ENCODE measurements at regions not wholly inside any gene's neighbourhood (a gene's known extent, or its start where the extent isn't known, plus 50 kb on each side); places are given as distances from the start of the nearest gene placed in this dataset.

GRCh38 chr1:239550178-239550577, 163.8 kb downstream of the CHRM3 start:
- Histone ChIP-seq H3K27me3 (replicated peaks; ENCODE audit: insufficient read depth, low read depth, low read length, poor library complexity) (no peaks in the 10 kb centered on the region), H3K36me3 (ENCODE audit: insufficient read depth, low read length, poor library complexity, severe bottlenecking) (no peaks in the 10 kb centered on the region), H3K27ac (ENCODE audit: low read depth, low read length, poor library complexity, severe bottlenecking) (no peak overlapping the region), H3K4me3 (ENCODE audit: low read depth, low read length, poor library complexity, severe bottlenecking) (no peak overlapping the region), H3K4me1 (ENCODE audit: insufficient read depth, low read length, poor library complexity, severe bottlenecking) (no peaks in the 10 kb centered on the region), H3K9me3 (ENCODE audit: low read depth, low read length, poor library complexity, severe bottlenecking) (no peaks in the 10 kb centered on the region)
- CTCF ChIA-PET = no interaction called here
- POLR2A ChIA-PET (ENCODE audit: low non-redundant PET) = no interaction called here
- intact Hi-C loops (cut with micrococcal nuclease; ENCODE audit: unreplicated experiment) = no loop called here
- no peak for DNase-seq (ENCODE audit: low spot score)
- TF ChIP-seq EZH2 (IDR thresholded peaks at IDR 0.05; ENCODE audit: borderline replicate concordance, low read depth, low read length, poor library complexity, severe bottlenecking) = no peak
- TF ChIP-seq CTCF (conservative IDR thresholded peaks at IDR 0.05; ENCODE audit: low read depth, low read length) = no peak
- no TSS peak for BruUV-seq (replicated peaks)

GRCh38 chr1:239555350-239555749, 169.0 kb downstream of the CHRM3 start:
- no peak for DNase-seq (ENCODE audit: low spot score)
- H3K9me3 ChIP-seq (ENCODE audit: low read depth, low read length, poor library complexity, severe bottlenecking) = no peaks in the 10 kb centered on the region
- CTCF ChIA-PET = no interaction called here
- TF ChIP-seq CTCF (conservative IDR thresholded peaks at IDR 0.05; ENCODE audit: low read depth, low read length) = no peak
- no peak for TF ChIP-seq EZH2 (IDR thresholded peaks at IDR 0.05; ENCODE audit: borderline replicate concordance, low read depth, low read length, poor library complexity, severe bottlenecking)
- H3K27ac ChIP-seq (ENCODE audit: low read depth, low read length, poor library complexity, severe bottlenecking) = no peak overlapping the region
- POLR2A ChIA-PET (ENCODE audit: low non-redundant PET) = no interaction called here
- H3K4me3 ChIP-seq (ENCODE audit: low read depth, low read length, poor library complexity, severe bottlenecking) = no peak overlapping the region
- BruUV-seq (replicated peaks) = no TSS peak
- no peaks in the 10 kb centered on the region for H3K27me3 ChIP-seq (replicated peaks; ENCODE audit: insufficient read depth, low read depth, low read length, poor library complexity)
- no peaks in the 10 kb centered on the region for H3K36me3 ChIP-seq (ENCODE audit: insufficient read depth, low read length, poor library complexity, severe bottlenecking)
- intact Hi-C loops (cut with micrococcal nuclease; ENCODE audit: unreplicated experiment) = no loop called here
- no peaks in the 10 kb centered on the region for H3K4me1 ChIP-seq (ENCODE audit: insufficient read depth, low read length, poor library complexity, severe bottlenecking)

GRCh38 chr1:239558559-239558958, 172.2 kb downstream of the CHRM3 start:
- no TSS peak for BruUV-seq (replicated peaks)
- no peak overlapping the region for H3K27ac ChIP-seq (ENCODE audit: low read depth, low read length, poor library complexity, severe bottlenecking)
- TF ChIP-seq EZH2 (IDR thresholded peaks at IDR 0.05; ENCODE audit: borderline replicate concordance, low read depth, low read length, poor library complexity, severe bottlenecking) (no peak), CTCF (conservative IDR thresholded peaks at IDR 0.05; ENCODE audit: low read depth, low read length) (no peak)
- H3K36me3 ChIP-seq (ENCODE audit: insufficient read depth, low read length, poor library complexity, severe bottlenecking) = no peaks in the 10 kb centered on the region
- no peaks in the 10 kb centered on the region for H3K27me3 ChIP-seq (replicated peaks; ENCODE audit: insufficient read depth, low read depth, low read length, poor library complexity)
- no peak for DNase-seq (ENCODE audit: low spot score)
- no peaks in the 10 kb centered on the region for H3K9me3 ChIP-seq (ENCODE audit: low read depth, low read length, poor library complexity, severe bottlenecking)
- ChIA-PET CTCF (no interaction called here), POLR2A (ENCODE audit: low non-redundant PET) (no interaction called here)
- intact Hi-C loops (cut with micrococcal nuclease; ENCODE audit: unreplicated experiment) = no loop called here
- no peak overlapping the region for H3K4me3 ChIP-seq (ENCODE audit: low read depth, low read length, poor library complexity, severe bottlenecking)
- H3K4me1 ChIP-seq (ENCODE audit: insufficient read depth, low read length, poor library complexity, severe bottlenecking) = no peaks in the 10 kb centered on the region
